AML-193 (cell line): ENCODE measurements at regions not wholly inside any gene's neighbourhood (a gene's known extent, or its start where the extent isn't known, plus 50 kb on each side); places are given as distances from the start of the nearest gene placed in this dataset.
A peak's percentile ranks its signal among the peaks of the same experiment; 100 is the strongest.

ENCODE experiments used
- DNase-seq, 2 experiments: peaks; one replicate each; lab custom pipeline; 2025; lab: John Stamatoyannopoulos, UW

DNA sequence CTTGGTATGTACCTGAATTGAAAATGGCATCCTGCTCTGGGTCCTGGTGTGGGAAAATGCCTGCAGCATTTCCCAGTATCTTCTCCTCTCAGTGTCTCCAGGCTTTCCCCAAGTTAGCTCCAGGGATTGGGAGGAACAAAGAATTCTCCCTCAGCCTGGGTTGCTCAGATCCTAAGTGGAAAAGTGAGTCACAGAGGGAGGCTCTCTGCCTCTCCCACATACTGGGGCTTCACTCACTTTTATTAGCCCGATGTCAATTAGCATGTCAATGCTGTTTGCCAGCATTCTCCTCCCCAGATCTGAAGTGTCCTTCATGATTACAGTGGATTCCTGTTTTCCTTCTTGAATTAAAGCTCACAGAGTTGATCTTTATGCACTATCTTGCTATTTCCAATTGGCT is 655.0 kb downstream of the EPHA3 start:
- no peak for DNase-seq

DNA sequence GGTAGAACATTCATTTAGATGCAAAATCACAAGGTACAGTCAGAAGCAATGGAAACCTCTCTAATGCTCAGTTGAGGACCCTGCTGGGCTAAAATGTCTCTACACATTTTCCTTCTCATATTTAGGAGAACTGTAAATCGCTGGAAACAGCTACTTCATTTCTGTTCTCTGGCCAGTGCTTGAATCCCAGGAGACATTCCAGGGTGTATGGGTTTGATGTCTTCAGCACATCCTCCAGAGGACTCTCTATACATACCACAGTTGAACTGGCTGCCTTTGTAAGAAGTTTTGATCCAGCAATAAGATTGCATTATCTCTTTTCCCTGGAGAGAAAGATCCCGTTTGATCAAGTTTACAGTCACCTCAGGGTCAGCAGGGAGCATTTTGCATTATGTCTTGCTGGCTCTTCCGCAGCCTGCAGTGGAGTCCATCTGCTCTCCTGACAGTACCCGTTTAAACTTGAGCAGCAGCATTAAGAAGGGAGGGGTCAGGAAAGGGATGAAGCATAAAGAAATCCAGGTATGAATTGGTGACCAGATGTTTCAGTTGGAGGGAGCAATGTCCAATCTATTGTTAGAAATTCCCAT is 676.0 kb downstream of the EPHA3 start:
- no peak for DNase-seq

GRCh38 chr3:89787485-89787884 is 680.1 kb downstream of the EPHA3 start:
- DNase-seq, result no peak

DNA sequence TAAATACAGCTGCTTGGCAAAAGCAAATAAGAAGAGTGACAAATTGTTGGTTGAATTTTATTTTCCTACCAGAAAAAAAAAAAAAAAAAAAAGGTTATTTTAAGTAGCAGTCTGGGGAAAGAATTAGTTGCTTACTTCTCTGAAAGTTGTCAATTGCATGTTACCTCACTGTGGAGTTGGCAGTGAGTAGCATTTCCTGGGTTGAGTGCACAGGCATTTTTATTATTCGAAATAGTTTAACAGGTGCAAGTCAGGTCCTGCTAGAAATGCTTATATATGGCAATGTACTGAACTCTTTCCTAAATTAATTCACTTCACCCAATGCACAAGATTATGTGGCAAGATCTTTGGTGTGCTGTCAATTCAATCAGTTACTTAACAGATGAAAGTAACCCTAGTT is 680.6 kb downstream of the EPHA3 start:
- no peak for DNase-seq

GRCh38 chr3:89795506-89795905 is 688.1 kb downstream of the EPHA3 start:
- DNase-seq, result no peak

DNA sequence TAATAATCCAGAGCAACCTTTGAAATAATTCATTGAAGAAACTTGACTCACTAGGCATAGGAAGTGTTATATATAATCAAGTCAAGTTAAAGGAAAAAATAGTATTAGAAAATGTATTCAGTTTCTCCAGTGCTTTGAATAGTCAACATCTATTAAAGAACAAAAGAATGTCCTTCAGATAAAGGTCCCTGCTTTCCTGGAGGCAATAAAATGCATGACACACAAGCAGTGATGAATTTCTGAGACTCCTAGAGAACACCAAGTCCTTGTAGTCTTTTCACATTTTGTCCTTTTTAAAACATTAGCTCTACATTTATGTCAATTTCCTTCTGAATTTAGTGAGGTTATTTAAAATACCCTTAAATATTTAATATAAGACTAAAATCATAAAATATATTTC is 695.5 kb downstream of the EPHA3 start:
- DNase-seq, result no peak

DNA sequence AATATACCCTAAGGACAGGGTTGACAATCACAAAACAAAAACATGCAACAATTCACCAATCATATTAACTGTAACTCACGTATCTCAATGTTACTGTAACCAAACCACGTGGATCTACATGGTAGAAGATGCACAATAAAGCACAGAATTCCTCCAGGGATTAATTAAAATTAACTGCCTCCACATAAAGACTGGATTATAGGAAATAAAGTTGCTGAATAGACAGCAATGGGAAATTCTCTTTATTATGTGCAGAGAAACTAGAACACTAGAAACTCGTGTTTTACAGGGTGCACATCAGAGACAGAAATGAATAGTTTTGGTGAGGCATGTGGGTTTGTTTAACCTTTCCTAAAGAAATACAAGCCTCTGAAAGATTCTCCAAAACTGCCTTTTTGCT is 696.3 kb downstream of the EPHA3 start:
- DNase-seq, result no peak

GRCh38 chr3:89806166-89806565 is 698.7 kb downstream of the EPHA3 start:
- no peak for DNase-seq

DNA sequence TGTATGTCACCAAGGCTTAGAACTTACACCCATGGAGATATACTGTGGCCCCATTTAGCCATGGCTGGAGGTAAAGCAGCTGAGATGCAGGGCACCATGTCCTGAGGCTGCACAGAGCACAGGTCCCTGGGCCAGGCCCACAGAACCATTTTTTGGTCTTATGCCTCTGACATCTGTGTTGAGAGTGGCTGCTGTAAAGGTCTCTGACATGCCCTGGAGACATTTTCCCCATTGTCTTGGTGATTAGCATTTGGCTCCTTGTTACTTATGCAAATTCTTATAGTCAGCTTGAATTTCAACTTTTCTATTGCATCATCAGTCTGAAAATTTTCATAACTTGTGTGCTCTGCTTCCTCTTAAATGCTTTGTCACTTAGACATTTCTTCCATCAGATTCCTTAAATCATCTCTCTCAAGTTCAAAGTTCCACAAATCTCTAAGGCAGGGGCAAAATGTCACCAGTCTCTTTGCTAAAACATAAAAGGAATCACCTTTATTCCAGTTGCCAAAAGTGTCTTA is 701.3 kb downstream of the EPHA3 start:
- DNase-seq, result peak in 1 of 2 experiments; percentile 19

- DNase-seq, result no peak
Measured at GRCh38 chr3:89813500-89813899, 706.1 kb downstream of the EPHA3 start.

DNA sequence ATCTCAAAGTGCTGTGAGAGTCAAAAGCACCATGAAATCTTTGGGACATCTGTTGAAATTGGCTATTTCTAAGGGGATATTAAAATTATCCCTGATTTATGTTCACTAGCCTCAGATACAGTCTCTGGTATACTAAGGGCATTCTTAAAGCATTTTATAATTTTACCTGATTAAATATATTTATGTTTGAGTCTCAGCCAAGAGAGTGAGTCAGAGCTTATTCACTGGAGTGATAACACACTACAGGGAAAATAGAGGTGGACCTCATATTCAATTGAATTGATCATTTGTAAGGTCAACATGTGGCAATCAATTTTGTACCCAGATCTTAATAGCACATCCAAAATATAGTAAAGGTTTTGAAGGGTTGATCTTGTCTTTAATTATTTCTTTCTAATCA is 733.6 kb downstream of the EPHA3 start:
- DNase-seq, result no peak

- DNase-seq, result no peak
Measured at GRCh38 chr3:89845053-89845452, 737.6 kb downstream of the EPHA3 start.

DNA sequence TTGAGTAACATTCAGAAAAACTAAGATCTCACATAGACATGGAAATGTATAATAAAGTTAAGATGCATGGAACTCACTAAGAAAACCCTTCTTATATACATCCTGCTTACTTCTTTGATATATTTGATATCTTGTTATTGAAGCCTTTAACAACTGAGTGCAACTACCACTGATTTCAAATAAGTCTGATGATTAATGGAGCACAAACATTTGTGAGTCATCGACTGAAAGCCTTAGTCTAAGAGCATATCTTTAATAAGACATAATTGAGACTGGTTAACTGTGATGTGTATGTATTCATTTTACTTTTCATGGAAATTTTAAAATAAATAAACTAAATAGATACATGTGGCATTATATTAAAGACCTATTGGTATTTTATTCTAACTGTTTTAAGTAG is 740.5 kb downstream of the EPHA3 start:
- no peak for DNase-seq

DNA sequence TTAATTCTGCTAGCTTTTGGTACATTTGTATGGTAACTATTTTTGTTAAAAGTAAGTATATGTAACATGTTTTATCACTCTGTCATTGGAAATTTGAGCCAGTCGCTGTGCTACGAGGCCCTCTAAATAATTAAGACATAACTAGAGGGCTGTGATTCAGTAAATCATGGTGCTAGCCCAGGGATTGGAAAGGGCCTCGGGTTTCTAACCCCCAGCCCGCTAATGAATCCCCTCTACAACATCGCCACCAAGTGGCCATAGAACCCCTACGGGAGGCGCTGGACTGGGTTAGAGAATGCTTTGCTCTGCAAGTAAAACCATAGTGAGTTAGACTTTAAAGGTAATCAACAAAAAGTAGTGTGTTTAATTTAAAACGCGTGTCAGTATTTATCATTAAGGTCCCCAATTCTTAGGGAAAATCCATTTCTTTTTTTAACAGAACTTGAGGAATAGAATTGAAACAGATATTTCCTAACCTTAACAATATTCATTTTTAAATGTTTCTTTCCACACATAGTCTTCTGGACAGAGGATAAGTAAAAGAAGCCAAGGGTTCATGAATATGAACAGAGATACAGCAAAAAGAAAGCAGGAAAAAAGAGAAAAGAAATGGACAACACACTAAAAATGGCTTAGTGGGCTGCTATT is 744.7 kb downstream of the EPHA3 start:
- no peak for DNase-seq

DNA sequence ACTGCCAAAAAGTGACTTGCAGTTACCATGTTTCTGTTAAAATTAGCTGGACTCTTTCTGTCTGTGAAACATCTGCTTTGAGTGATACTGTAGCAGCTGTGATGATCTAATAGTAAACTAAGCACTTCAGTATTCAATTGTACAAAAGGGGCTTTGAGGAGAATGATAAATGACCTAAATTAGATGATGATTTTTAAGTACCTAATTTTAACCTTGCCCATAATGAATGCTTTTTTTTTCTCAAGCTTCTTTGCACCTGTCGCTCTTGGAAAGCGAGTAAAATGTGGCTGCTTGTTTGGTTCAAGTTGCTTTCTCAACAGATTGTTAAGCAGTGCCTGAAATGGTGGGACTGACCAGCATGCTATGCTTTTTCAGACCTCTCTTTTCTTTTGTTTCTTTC is 752.3 kb downstream of the EPHA3 start:
- DNase-seq, result no peak

DNA sequence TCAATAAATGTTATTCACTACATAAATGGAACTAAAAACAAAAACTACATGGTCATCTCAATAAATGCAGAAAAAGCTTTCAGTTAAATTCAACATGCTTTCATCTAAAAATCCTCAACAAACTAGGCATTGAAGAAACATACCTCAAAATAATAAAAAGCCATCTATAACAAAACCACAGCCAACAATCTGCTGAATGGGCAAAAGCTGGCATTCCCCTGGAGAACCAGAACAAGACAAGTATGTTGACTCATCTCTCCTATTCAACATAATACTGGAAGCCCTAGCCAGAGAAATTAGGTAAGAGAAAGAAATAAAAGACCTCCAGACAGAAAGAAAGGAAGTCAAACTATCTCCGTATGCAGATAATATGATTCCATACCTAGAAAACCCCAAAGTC is 759.9 kb downstream of the EPHA3 start:
- DNase-seq, result no peak

DNA sequence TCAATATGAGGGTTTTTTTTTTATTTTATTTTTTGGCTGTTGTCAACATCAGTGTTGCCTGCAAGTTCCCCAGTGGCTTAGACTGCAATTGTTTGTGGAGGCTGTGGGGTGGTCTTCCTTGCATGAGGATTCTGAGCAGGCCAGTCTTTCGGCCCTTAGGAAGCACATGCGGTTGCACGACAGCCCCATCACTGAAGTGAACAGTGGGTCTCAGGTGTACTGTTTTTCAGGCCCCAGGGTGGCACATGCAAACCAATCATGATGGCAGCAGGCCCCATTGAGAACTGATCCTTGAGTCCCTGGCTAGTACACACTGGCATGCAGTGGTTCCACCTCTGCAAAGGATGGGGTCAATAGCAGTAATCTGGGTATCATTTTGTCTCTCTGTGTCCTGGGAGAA is 768.7 kb downstream of the EPHA3 start:
- DNase-seq, result no peak

DNA sequence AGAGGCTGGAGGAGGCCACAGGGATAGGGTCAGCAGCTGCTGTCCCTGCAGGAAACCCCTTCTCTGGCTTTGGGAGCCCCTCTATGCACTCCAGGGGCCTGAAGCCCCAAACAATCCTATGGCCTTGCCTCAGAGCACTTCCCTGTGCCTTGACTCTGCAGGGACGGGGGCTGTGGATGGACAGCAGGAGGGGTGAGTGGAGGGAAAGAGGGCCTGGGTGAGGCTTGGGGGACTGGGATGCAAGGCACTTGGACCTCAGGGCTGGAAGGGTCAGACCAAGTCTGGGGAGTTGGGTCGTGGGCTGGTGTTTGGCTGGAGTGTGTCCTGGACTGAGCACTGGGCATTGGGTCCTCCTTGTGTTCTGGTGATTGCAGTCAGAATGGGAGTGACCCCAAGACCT is 769.8 kb downstream of the EPHA3 start:
- DNase-seq, result no peak

- no peak for DNase-seq
Measured at GRCh38 chr3:89889386-89889785, 782.0 kb downstream of the EPHA3 start.

- no peak for DNase-seq
Measured at GRCh38 chr3:89908711-89909213, 801.3 kb downstream of the EPHA3 start.

DNA sequence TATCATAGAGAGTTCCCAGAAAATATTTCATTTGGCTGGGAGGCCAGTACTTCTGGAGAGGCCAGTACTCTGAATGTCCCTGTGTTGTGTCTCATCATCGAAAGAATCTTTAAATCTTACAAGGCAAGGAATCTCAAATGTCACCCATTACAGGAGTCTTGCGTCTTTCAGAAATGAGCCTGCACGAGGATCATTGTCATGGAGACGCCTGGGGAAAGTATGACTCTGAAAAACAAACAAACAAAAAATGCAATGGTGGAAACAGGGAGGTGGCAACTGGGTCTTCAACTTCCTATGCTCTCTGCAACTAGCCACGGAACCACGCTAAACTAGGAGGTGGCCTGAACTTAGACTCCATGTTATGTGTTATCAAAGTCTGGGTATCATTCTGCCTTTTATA is 804.6 kb downstream of the EPHA3 start:
- DNase-seq, result no peak

- DNase-seq, result no peak
Measured at GRCh38 chr3:89923921-89924610, 816.6 kb downstream of the EPHA3 start.

GRCh38 chr3:89925976-89926375 is 818.6 kb downstream of the EPHA3 start:
- no peak for DNase-seq
